ENCODE measurements at regions not wholly inside any gene's neighbourhood (a gene's known extent, or its start where the extent isn't known, plus 50 kb on each side); places are given as distances from the start of the nearest gene placed in this dataset.
A peak's percentile ranks its signal among the peaks of the same experiment; 100 is the strongest.

GRCh38 chr13:67880916-67881315 lies 650.8 kb upstream of the PCDH9 start:
- no peaks in the 10 kb centered on the region for H3K79me2 ChIP-seq (ENCODE audit: insufficient read depth, low read length)
- H3K4me2 ChIP-seq (ENCODE audit: low read length), result peak overlapping the region; percentile 36

DNA sequence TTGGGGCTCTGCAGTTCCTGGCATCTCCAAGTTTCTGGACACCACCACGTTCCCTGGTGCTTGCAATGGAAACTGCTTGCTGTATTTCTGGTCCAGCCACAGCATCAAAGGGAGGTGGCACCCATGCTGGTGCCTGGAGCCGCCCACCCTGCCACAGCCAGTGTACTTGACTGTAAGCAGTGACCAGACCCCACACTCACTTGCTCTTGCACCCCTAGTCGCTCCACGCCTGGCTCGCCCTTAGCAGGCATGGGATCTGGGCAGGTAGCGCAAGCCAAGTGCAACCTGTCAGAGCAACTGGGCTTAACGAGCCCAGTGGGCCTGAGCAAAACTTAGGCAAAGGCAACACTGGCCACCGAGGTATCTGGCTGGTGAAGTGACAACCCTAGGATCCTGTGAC lies 648.2 kb upstream of the PCDH9 start:
- Mint-ChIP-seq H3K27ac (ENCODE audit: unreplicated experiment) (no peak overlapping the region), H3K4me1 (ENCODE audit: low read depth, unreplicated experiment) (peaks cover 8% of the 10 kb centered on the region), H3K36me3 (ENCODE audit: low read depth, unreplicated experiment) (no peaks in the 10 kb centered on the region), H3K4me3 (ENCODE audit: unreplicated experiment) (no peak overlapping the region), H3K27me3 (ENCODE audit: low read depth, unreplicated experiment) (no peaks in the 10 kb centered on the region), H3K9me3 (ENCODE audit: unreplicated experiment) (no peaks in the 10 kb centered on the region)
- Histone ChIP-seq H3K79me2 (ENCODE audit: insufficient read depth, low read length) (no peaks in the 10 kb centered on the region), H3K9me3 (ENCODE audit: insufficient read depth, low read depth, low read length) (no peaks in the 10 kb centered on the region), H3K36me3 (ENCODE audit: insufficient read depth, low read length) (no peaks in the 10 kb centered on the region), H3K27me3 (ENCODE audit: insufficient read depth, low read length) (no peaks in the 10 kb centered on the region), H3K4me2 (ENCODE audit: low read length) (no peak overlapping the region), H3K27ac (ENCODE audit: low read depth, low read length) (no peak overlapping the region), H3K4me3 (ENCODE audit: insufficient read depth, low read depth, low read length) (no peak overlapping the region), H3K4me1 (ENCODE audit: insufficient read depth, low read length) (peaks cover 3% of the 10 kb centered on the region), H4K20me1 (ENCODE audit: insufficient read depth, low read length) (no peaks in the 10 kb centered on the region), H2AFZ (ENCODE audit: low read depth, low read length) (no peak overlapping the region), H3K9ac (ENCODE audit: low read length) (no peak overlapping the region)
- TF ChIP-seq EZH2 (IDR thresholded peaks at IDR 0.05; ENCODE audit: insufficient read depth, low read length), result no peak
- TF ChIP-seq, protein P1, sequence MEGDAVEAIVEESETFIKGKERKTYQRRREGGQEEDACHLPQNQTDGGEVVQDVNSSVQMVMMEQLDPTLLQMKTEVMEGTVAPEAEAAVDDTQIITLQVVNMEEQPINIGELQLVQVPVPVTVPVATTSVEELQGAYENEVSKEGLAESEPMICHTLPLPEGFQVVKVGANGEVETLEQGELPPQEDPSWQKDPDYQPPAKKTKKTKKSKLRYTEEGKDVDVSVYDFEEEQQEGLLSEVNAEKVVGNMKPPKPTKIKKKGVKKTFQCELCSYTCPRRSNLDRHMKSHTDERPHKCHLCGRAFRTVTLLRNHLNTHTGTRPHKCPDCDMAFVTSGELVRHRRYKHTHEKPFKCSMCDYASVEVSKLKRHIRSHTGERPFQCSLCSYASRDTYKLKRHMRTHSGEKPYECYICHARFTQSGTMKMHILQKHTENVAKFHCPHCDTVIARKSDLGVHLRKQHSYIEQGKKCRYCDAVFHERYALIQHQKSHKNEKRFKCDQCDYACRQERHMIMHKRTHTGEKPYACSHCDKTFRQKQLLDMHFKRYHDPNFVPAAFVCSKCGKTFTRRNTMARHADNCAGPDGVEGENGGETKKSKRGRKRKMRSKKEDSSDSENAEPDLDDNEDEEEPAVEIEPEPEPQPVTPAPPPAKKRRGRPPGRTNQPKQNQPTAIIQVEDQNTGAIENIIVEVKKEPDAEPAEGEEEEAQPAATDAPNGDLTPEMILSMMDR (IDR thresholded peaks at IDR 0.05; ENCODE audit: insufficient read depth, low read depth, low read length), result no peak
- no peak for FAIRE-seq
- DNase-seq (ENCODE audit: low read depth), result no peak

More at GRCh38 chr13:67880916-67881315, 650.8 kb upstream of the PCDH9 start:
- H2AFZ ChIP-seq (ENCODE audit: low read depth, low read length), result peak overlapping the region; percentile 9
- peaks cover 8% of the 10 kb centered on the region for H3K4me1 Mint-ChIP-seq (ENCODE audit: low read depth, unreplicated experiment)
- DNase-seq (ENCODE audit: low read depth) (peak; percentile 59), FAIRE-seq (no peak)
- no peak overlapping the region for H3K27ac Mint-ChIP-seq (ENCODE audit: unreplicated experiment)
- H3K9me3 Mint-ChIP-seq (ENCODE audit: unreplicated experiment), result no peaks in the 10 kb centered on the region
- H4K20me1 ChIP-seq (ENCODE audit: insufficient read depth, low read length), result no peaks in the 10 kb centered on the region
- no peaks in the 10 kb centered on the region for H3K27me3 Mint-ChIP-seq (ENCODE audit: low read depth, unreplicated experiment)
- no peaks in the 10 kb centered on the region for H3K9me3 ChIP-seq (ENCODE audit: insufficient read depth, low read depth, low read length)
- no peaks in the 10 kb centered on the region for H3K36me3 Mint-ChIP-seq (ENCODE audit: low read depth, unreplicated experiment)
- H3K36me3 ChIP-seq (ENCODE audit: insufficient read depth, low read length), result no peaks in the 10 kb centered on the region
- H3K27ac ChIP-seq (ENCODE audit: low read depth, low read length), result peak overlapping the region; percentile 14
- TF ChIP-seq EZH2 (IDR thresholded peaks at IDR 0.05; ENCODE audit: insufficient read depth, low read length), result no peak
- TF ChIP-seq, protein P1 (IDR thresholded peaks at IDR 0.05; ENCODE audit: insufficient read depth, low read depth, low read length), result no peak
- H3K4me3 ChIP-seq (ENCODE audit: insufficient read depth, low read depth, low read length), result no peak overlapping the region
- H3K4me3 Mint-ChIP-seq (ENCODE audit: unreplicated experiment), result no peak overlapping the region
- no peaks in the 10 kb centered on the region for H3K27me3 ChIP-seq (ENCODE audit: insufficient read depth, low read length)
- no peak overlapping the region for H3K9ac ChIP-seq (ENCODE audit: low read length)
- H3K4me1 ChIP-seq (ENCODE audit: insufficient read depth, low read length), result peaks cover 3% of the 10 kb centered on the region

DNA sequence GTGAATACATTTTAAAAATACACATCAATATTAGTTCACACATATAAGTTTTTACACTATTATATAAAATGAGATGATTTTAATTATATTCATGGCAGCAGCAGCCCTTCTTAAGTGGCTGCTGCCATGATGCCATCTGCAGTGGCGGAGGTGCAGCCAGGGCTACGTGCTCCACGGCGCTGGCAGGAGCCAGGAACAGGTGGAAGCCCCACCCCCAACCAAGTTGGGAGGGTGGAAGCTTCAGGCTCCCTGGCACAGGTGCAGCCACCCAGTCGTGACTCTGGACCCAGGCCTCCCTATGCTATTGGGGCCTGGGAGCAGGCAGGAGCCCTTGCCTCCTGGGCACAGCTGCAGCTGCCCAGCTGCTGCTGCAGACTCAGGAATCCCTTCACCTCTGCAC lies 646.9 kb upstream of the PCDH9 start:
- DNase-seq (ENCODE audit: low read depth) (no peak), FAIRE-seq (no peak)
- no peaks in the 10 kb centered on the region for H3K27me3 ChIP-seq (ENCODE audit: insufficient read depth, low read length)
- Mint-ChIP-seq H3K36me3 (ENCODE audit: low read depth, unreplicated experiment) (no peaks in the 10 kb centered on the region), H3K27ac (ENCODE audit: unreplicated experiment) (no peak overlapping the region), H3K9me3 (ENCODE audit: unreplicated experiment) (no peaks in the 10 kb centered on the region), H3K27me3 (ENCODE audit: low read depth, unreplicated experiment) (no peaks in the 10 kb centered on the region), H3K4me1 (ENCODE audit: low read depth, unreplicated experiment) (peaks cover 8% of the 10 kb centered on the region), H3K4me3 (ENCODE audit: unreplicated experiment) (no peak overlapping the region)
- H3K9ac ChIP-seq (ENCODE audit: low read length), result no peak overlapping the region
- H4K20me1 ChIP-seq (ENCODE audit: insufficient read depth, low read length), result no peaks in the 10 kb centered on the region
- H2AFZ ChIP-seq (ENCODE audit: low read depth, low read length), result no peak overlapping the region
- H3K27ac ChIP-seq (ENCODE audit: low read depth, low read length), result no peak overlapping the region
- TF ChIP-seq, protein P1 (IDR thresholded peaks at IDR 0.05; ENCODE audit: insufficient read depth, low read depth, low read length), result no peak
- TF ChIP-seq EZH2 (IDR thresholded peaks at IDR 0.05; ENCODE audit: insufficient read depth, low read length), result no peak
- H3K79me2 ChIP-seq (ENCODE audit: insufficient read depth, low read length), result no peaks in the 10 kb centered on the region
- no peaks in the 10 kb centered on the region for H3K9me3 ChIP-seq (ENCODE audit: insufficient read depth, low read depth, low read length)
- H3K4me3 ChIP-seq (ENCODE audit: insufficient read depth, low read depth, low read length), result no peak overlapping the region
- no peaks in the 10 kb centered on the region for H3K36me3 ChIP-seq (ENCODE audit: insufficient read depth, low read length)
- H3K4me2 ChIP-seq (ENCODE audit: low read length), result no peak overlapping the region
- peaks cover 3% of the 10 kb centered on the region for H3K4me1 ChIP-seq (ENCODE audit: insufficient read depth, low read length)
